ACHN (cell line): ENCODE measurements at regions not wholly inside any gene's neighbourhood (a gene's known extent, or its start where the extent isn't known, plus 50 kb on each side); places are given as distances from the start of the nearest gene placed in this dataset.
"Not testable (repeated sequence)": the region's sequence is repeated elsewhere in the genome, so short reads cannot be mapped to it uniquely, and the experiment has no call there.

Source experiments
- DNase-seq: peaks from one replicate; pipeline ENCODE4 v3.0.0-alpha.2; 2015
- in situ Hi-C: cut with HindIII; loops from 2 replicates; pipeline ENCODE4 v1.10.0; 2017; ENCODE audit warnings: low sequenced_read_pairs, low pct_ligation_motif_present, low pct_unique_long_range_greater_than_20kb

DNA sequence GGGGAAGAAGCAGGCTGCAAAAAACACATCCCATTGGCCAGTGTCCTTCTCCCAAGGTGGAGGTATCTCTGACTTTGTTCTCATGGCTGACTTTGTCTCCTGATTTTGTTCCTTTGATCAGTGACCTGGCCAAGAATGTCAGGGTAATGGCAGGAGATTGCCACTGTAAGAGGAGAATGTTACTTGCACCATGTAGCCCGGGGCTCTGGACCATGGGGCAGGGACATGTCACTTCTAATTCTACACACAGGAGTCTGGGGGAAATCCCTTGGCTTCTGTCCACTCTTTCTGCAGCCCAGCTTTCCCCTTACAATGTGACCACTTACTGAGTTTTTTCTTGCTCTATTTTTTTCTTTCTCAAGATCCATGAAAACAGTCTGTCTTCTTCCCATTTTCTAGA lies 87.7 kb upstream of the LRRN2 start:
- DNase-seq = no peak
- in situ Hi-C loops = no loop called here

DNA sequence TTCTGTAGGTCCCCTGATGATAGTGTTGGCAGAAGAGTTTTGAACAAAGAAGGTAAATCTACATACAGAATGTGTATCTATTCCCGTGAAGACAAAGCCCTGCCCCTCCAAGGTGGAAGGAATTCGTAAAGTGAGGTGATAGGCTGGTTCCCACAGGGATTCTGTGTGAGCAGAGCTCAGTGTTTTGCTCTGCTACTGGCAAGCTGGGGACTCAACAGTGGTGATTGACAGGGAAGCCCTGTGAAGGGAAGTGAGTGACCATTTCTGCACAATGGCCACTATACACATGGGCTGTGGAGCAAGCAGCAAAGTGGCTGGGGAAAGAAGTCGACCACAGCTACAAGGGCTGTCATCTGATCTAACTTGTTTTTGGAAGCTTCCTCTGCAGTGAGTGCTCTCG lies 90.0 kb upstream of the LRRN2 start:
- DNase-seq = no peak
- in situ Hi-C loops = no loop called here

DNA sequence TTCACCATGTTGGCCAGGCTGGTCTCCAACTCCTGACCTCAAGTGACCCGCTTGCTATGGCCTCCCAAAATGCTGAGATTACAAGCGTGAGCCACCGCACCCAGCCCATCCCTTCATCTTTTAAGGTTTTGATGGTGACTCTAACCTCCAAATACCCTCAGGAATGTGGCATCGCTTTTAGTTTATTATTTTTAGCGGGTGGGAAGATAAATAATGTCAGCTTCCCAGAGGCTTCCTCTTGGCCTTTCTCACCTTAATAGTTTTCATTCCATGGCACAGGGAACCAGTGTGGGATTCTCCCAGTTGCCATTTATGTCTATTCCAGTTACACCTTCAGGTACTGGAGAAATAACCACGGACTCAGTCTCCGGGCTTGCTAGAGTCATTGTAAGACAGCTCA lies 92.1 kb upstream of the LRRN2 start:
- no peak for DNase-seq
- in situ Hi-C loops = no loop called here

DNA sequence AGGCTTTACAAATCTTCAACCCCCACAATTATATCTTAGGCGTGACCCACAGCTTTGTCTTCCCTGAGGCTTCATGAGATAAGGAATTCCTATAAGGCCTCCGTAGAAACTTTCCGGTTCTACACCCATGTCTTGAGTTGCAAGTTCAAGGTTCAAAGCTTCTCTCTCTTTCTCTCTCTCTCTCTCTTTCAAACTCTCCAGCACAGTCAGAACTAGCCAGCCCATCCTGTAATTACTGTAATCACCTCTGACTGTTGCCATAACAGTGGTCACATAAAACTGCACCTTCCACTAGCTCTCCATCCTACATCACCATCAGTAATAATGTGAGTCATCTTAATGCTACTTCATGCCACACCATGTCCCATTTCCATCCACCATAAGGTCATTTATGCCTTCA lies 90.0 kb upstream of the NFASC start:
- no peak for DNase-seq
- in situ Hi-C loops = no loop called here

DNA sequence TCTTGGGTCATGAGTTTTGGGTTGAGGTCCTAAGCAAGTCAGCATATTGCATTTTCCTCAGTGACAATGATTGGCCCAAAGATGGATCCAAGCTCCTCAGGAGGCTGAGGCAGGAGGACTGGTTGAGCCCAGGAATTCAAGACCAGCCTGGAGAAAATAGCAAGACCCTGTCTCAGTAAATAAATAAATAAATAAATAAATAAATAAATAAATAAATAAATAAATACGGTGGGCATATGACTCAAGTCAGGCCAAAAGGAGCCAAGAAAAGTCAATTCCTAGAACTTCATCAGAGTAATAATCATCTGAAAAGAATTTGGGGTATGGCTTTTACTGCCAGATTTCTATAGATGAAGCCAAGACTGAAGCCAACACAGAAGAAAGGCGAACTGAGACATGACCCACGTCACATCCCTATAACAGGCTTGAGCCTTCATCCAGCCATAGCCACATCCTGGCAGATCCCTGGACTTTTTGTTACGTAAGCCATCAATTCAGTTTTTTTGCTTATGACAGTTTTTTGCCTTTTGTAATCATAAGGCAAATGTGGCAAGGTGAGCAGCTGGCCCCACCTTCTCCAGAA lies 88.5 kb upstream of the NFASC start:
- DNase-seq = no peak
- in situ Hi-C loops = no loop called here

DNA sequence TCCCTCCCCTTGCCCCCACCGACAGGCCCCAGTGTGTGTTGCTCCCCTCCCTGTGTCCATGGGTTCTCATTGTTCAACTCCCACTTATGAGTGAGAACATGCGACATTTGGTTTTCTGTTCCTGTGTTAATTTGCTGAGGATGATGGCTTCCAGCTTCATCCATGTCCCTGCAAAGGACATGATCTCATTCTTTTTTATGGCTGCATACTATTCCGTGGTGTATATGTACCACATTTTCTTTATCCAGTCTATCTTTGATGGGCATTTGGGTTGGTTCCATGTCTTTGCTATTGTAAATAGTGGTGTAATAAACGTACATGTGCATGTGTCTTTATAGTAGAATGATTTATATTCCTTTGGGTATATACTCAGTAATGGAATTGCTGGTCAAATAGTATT lies 85.6 kb upstream of the NFASC start:
- in situ Hi-C loops, DNase-seq: not testable (repeated sequence)

DNA sequence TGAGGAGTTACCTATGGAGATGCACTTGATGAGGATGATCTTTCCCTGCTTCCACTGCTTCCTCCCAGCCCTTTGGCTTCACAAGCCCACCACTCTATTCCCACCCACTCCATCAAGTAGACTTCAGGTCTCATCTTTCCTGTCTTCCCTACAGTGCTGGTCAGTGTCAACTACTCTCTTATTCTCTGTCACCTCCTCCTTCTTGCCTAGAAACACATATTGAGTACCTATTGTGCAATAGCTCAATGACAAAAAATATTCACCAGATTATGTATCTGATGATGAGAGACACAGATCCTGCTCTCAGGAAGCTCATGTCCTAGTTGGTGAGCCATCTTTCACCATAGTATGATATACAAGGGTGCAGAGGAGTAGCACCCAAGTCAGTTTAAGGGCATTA lies 82.2 kb upstream of the NFASC start:
- no peak for DNase-seq
- in situ Hi-C loops = no loop called here

DNA sequence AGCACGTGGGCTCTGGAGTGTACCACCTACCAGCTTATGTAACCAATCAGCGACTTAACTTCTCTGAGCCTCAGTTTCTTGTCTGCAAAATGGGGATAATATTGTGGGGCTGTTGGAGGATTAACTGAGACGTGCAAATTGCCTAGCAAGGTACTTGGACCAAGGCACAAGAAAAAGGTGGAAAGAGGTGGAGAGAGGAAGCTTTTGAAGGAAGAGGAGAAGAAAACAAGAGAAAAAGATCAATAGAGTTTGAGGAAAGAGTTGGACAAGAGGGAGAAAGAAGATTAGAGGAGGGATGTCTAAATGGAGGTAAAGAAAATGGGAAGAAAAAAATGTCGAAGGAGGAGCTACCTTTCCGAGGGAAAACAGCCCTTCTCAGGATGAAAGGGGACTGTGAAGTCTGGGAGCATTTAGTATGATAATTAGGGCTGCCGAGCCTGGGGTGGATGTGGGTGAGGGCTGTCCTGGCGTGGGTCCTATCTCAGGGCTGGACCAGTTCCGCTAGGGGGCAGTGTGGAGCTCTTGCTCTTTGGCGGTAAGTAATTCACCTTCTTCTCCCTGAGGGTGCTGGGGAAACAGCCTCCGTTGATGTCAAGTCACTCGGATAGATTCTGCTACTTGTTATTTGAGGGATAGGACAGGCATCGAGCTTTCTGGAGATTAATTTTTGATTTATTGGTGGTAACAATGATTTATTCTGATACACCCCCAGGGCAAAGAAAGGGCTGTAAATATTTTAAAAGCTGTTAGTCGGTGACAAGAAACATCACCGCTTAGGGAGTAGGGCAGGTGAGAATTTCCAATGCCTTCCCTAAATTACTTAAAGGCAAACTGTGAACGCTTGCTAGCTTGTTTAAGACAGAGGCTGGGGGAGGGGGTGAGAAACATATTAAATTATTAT lies 79.0 kb upstream of the NFASC start:
- in situ Hi-C loops = no loop called here
- DNase-seq = peak; percentile 73

DNA sequence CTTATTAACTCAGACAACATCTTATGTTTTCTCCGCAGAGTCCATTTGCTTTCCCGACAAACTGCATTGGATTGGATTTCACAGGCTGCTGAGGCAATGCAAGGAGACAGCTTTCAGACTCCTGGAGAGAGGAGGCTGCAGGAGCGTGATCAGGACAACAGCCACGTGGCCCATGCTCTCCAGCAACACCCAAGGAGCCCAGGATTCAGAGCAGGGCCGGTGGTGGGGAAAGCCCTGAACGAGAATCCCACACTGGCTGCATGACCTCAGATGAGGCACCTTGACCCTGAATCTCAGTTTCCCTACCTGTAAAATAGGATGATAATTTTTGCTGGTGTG lies 78.3 kb upstream of the NFASC start:
- no peak for DNase-seq
- in situ Hi-C loops = no loop called here

DNA sequence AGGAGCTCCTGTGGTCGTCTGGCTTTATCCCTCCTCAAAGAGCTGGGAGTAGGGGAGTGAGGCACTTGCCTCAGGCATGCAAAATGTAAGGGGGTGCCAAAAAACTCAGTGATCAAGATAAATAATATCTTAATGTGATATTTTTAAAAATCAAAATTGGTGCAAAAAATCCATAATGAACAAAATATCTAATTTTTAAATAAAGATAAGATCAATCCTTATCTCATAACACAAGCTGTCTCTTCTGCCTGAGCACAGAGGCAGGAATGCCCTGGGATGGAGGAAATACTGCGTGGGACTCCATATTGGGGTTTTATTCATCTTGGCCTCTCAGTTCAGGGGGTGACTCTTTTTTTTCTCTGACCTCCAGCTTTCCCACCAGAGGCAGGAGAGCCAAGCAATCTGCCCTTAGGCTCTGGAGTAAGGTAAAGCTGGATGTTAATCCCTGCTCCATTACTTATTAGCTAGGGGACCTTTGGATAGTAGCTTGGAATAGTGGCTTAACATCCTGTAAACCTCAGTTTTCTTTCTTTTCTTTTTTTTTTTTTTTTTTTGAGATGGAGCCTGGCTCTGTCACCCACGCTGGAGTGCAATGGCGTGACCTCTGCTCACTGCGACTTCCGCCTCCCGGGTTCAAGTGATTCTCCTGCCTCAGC lies 77.3 kb upstream of the NFASC start:
- no peak for DNase-seq
- in situ Hi-C loops = no loop called here

DNA sequence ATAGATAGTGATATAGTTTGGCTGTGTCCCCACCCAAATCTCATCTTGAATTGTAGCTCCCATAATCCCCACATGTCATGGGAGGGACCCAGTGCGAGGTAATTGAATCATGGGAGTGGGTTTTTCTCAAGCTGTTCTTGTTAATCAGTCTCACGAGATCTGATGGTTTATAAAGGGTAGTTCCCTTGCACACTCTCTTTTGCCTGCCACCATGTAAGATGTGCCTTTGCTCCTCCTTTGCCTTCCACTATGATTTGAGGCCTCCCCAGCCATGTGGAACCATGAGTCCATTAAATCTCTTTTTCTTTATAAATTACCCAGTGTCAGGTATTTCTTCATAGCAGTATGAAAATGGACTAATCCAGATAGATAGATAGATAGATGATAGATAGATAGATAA lies 73.8 kb upstream of the NFASC start:
- DNase-seq = not testable (repeated sequence)

DNA sequence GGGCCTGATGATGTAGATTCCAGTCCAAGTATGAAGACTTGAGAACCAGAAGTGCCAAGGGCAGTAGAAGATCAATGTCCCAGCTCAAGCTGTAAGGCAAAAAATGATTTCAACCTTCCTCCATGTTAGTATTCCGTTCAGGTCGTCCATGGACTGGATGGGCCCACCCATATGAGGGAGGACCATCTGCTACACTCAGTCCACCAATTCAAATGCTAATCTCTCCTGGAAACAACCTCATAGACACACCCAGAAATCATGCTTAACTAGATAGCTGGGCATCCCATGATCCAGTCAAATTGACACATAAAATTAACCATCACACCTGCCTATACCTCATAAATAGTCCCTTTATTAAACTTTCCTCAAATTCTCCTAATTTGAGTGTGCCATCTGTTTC lies 73.3 kb upstream of the NFASC start:
- in situ Hi-C loops = no loop called here
- no peak for DNase-seq

More for the DNA sequence above, 73.8 kb upstream of the NFASC start:
- in situ Hi-C loops = not testable (repeated sequence)

DNA sequence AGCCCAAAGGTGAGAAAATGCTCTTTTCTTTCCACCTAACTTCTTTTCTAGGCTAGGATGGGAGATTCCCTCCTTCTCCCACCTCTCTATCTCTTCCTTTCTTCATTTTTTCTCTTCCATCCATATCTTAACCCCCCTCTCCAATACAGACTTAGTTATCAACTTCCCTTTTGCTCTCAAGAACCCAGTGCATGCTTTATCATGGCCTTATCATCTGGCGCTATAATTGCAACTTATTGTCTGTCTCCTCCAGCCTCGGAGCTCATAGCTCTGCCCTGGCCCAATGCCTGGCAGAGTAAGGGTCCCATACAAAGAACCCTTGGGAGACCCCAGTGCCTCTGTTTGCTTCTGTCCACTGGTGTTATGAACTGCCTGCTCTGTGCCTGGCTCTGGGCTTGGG lies 71.0 kb upstream of the NFASC start:
- in situ Hi-C loops = no loop called here
- DNase-seq = no peak

DNA sequence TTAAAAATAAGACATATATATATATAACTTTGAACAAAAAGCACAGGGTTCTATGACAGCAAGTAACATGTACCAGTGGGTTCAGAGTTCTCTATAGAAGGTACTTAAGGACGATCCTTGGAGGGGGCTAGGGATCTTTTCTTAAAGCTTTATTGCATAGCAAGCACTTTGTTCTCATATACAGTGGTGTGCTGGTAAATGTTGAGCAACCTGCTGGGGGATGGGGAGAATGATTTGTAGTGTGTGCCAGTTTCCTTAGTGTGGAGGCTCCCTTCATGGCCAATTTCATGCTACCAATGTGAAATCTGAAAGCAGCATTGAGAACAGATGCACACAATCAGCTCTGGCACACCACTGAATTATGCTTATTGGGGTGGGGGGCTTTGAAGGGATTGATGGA lies 69.5 kb upstream of the NFASC start:
- DNase-seq = no peak
- in situ Hi-C loops = no loop called here

DNA sequence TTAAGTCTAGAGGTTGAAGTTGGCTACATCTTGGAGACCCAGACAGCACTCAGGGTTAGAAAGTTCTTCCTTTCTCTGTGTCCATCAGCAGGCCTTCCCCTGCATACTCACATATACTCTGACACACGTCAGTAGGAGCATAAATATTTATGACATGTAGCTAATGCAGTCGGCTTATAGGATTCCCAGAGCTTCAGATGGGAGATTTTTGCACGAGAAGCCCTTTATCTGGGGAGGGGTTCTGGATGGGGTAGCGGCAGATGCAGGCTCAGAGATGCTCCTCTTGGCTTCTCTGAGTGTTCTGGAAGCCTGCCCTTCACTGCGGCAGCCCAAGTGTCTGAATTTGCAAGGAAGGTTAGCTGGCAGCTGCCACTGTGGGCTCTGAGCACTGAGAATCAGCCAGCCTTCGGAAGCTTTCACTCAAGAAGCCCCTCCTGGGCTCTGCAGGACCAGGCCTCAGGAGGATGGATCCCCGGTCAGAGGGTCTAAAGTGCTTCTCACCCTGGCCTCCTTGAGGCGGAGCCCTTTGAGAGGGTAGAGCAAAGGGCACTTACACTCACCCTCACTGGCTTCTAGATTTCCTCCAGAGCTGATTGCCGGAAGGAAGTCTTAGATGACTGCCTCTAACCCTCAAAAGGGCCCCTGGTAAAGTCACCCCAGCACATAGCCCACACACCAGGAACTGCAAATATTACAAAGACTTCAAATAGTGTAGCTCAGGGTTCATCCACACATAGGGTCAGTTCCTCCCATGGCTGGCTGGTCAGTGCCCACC lies 68.1 kb upstream of the NFASC start:
- in situ Hi-C loops = no loop called here
- DNase-seq = no peak

DNA sequence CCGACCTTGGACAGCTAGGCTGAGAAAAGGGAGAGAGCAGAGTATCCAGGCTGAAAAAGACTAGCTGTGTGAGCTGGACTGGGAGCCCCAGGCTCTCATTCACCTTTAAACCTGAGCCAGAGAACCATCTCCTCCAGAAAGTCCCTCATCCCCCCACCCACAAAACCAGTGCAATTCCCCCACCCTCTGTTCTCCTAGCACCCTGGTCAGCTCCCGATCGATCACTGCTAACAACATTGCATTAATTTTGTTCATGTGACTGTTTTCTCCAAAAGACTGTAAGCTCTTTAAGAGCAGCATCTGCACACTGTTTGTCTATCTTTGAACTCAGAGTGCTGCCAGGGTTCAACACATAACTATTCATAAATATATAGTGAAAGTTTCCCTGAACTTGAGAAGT lies 67.1 kb upstream of the NFASC start:
- in situ Hi-C loops = no loop called here
- DNase-seq = no peak

DNA sequence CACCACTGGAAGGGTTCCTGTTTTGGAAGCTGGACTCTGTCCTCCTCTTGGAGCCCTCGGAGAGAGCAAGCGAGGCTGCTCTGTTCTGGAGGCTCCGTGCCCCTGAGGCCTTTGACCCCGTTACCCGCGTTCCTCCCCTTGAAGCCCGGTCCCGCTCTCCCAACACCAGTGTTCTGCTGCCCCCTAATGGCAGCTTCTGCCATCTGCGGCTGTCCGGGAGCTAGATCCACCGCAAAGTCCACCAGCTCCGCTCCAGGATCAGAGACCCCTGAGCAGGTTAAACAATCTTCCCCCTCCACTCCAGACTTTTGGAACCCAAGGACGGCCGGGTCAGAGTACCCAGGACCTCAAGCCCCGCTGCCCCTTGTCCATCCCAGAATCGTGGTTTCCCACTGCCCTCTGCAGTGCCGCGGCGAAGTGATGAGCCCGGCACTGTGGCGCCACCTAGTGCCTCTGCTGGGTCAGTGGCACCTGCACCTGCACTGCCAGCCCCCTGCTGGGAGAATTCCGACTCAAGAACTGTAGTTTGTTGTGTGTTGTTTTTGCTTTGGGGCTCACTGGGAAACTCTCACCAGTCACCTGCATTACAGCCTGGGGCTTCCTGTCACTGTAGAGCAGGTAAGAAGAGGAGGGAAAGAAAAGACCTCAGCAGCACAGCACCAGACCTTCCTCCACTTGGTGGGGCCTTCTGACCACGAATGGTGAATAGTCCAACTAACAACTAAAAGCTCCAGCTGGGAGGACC lies 63.5 kb upstream of the NFASC start:
- DNase-seq = peak; percentile 84

DNA sequence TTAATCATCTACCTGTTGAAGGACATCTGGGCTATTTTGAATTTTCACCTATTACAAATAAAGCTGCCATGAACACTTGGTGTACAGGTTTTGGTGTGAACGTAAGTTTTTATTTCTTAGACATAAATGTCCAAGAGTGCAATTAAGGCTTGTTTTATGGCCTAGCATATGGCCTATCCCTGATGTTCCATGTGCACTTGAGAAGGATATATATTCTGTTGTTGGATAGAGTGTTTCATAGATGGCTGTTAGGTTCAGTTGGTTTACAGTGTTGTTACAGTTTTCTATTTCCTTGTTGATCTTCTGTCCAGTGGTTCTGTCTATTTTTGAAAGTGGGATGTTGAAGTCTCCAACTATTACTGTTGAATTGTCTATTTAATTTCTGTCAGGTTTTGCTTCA lies 61.2 kb upstream of the NFASC start:
- in situ Hi-C loops = no loop called here
- DNase-seq = no peak

More for the DNA sequence above, 63.5 kb upstream of the NFASC start:
- in situ Hi-C loops = no loop called here

DNA sequence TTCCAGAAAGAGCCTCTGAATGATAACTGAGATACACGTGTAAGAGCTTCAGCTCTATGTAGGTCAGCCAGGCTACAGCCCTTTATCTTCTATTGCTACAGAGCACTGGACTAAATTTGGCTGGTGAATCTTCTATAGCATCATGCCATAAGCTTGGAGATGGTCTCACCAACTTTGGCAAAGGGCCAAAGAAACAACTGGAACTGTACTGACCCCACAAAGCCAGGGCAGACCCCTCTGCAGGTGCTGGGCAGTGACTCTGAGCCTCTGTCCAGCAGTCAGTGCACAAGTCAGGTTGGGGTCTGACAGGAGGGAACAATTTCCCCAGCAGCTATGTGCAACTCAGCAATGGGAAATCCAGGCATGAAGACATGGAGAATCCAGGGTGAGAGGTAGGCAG lies 57.8 kb upstream of the NFASC start:
- in situ Hi-C loops = no loop called here

More for the DNA sequence above, 57.8 kb upstream of the NFASC start:
- no peak for DNase-seq
